ENCODE measurements at regions not wholly inside any gene's neighbourhood (a gene's known extent, or its start where the extent isn't known, plus 50 kb on each side); places are given as distances from the start of the nearest gene placed in this dataset.

- TF ChIP-seq CTCF (IDR thresholded peaks at IDR 0.05; ENCODE audit: low read depth, low read length, poor library complexity, severe bottlenecking): no peak
- no peak for TF ChIP-seq EZH2phosphoT487 (IDR thresholded peaks at IDR 0.05; ENCODE audit: borderline replicate concordance, low read length)
- Histone ChIP-seq H4K20me1 (ENCODE audit: control insufficient read depth, insufficient read depth, low read depth, low read length) (no peaks in the 10 kb centered on the region), H3K9me3 (ENCODE audit: control insufficient read depth, insufficient read depth, low read length) (no peaks in the 10 kb centered on the region), H3K9me2 (replicated peaks; ENCODE audit: control insufficient read depth, low read length) (no peaks in the 10 kb centered on the region), H3K27ac (ENCODE audit: low read depth, low read length) (no peak overlapping the region), H3K4me3 (ENCODE audit: low read length) (no peak overlapping the region), H3K4me1 (ENCODE audit: control insufficient read depth, low read length) (no peaks in the 10 kb centered on the region), H3K27me3 (ENCODE audit: control insufficient read depth, low read length) (no peaks in the 10 kb centered on the region), H3K36me3 (ENCODE audit: control insufficient read depth, low read length) (no peaks in the 10 kb centered on the region), H3K4me2 (ENCODE audit: low read length) (no peak overlapping the region), H3F3A (ENCODE audit: control insufficient read depth, insufficient read depth) (no peaks in the 10 kb centered on the region), H3K79me2 (ENCODE audit: control insufficient read depth, low read length) (no peaks in the 10 kb centered on the region)
Measured at GRCh38 chr2:19072161-19072560, 286.3 kb downstream of the OSR1 start.

GRCh38 chr2:19070886-19071285 is 287.5 kb downstream of the OSR1 start:
- no peak for TF ChIP-seq CTCF (IDR thresholded peaks at IDR 0.05; ENCODE audit: low read depth, low read length, poor library complexity, severe bottlenecking)
- TF ChIP-seq EZH2phosphoT487 (IDR thresholded peaks at IDR 0.05; ENCODE audit: borderline replicate concordance, low read length): no peak

GRCh38 chr2:19068206-19068605 is 290.2 kb downstream of the OSR1 start:
- Histone ChIP-seq H3K9me2 (replicated peaks; ENCODE audit: control insufficient read depth, low read length) (no peaks in the 10 kb centered on the region), H4K20me1 (ENCODE audit: control insufficient read depth, insufficient read depth, low read depth, low read length) (no peaks in the 10 kb centered on the region), H3K27ac (ENCODE audit: low read depth, low read length) (no peak overlapping the region), H3K36me3 (ENCODE audit: control insufficient read depth, low read length) (no peaks in the 10 kb centered on the region), H3K79me2 (ENCODE audit: control insufficient read depth, low read length) (no peaks in the 10 kb centered on the region), H3K27me3 (ENCODE audit: control insufficient read depth, low read length) (no peaks in the 10 kb centered on the region), H3K4me2 (ENCODE audit: low read length) (no peak overlapping the region), H3K4me3 (ENCODE audit: low read length) (no peak overlapping the region), H3K9me3 (ENCODE audit: control insufficient read depth, insufficient read depth, low read length) (no peaks in the 10 kb centered on the region), H3F3A (ENCODE audit: control insufficient read depth, insufficient read depth) (no peaks in the 10 kb centered on the region), H3K4me1 (ENCODE audit: control insufficient read depth, low read length) (no peaks in the 10 kb centered on the region)
- TF ChIP-seq EZH2phosphoT487 (IDR thresholded peaks at IDR 0.05; ENCODE audit: borderline replicate concordance, low read length) (no peak), CTCF (IDR thresholded peaks at IDR 0.05; ENCODE audit: low read depth, low read length, poor library complexity, severe bottlenecking) (no peak)

More at GRCh38 chr2:19070886-19071285, 287.5 kb downstream of the OSR1 start:
- Histone ChIP-seq H3K27ac (ENCODE audit: low read depth, low read length) (no peak overlapping the region), H4K20me1 (ENCODE audit: control insufficient read depth, insufficient read depth, low read depth, low read length) (no peaks in the 10 kb centered on the region), H3K36me3 (ENCODE audit: control insufficient read depth, low read length) (no peaks in the 10 kb centered on the region), H3F3A (ENCODE audit: control insufficient read depth, insufficient read depth) (no peaks in the 10 kb centered on the region), H3K9me3 (ENCODE audit: control insufficient read depth, insufficient read depth, low read length) (no peaks in the 10 kb centered on the region), H3K4me3 (ENCODE audit: low read length) (no peak overlapping the region), H3K79me2 (ENCODE audit: control insufficient read depth, low read length) (no peaks in the 10 kb centered on the region), H3K9me2 (replicated peaks; ENCODE audit: control insufficient read depth, low read length) (no peaks in the 10 kb centered on the region), H3K4me2 (ENCODE audit: low read length) (no peak overlapping the region), H3K4me1 (ENCODE audit: control insufficient read depth, low read length) (no peaks in the 10 kb centered on the region), H3K27me3 (ENCODE audit: control insufficient read depth, low read length) (no peaks in the 10 kb centered on the region)

- no peaks in the 10 kb centered on the region for H3K9me2 ChIP-seq (replicated peaks; ENCODE audit: control insufficient read depth, low read length)
- H3K4me3 ChIP-seq (ENCODE audit: low read length): no peak overlapping the region
- no peaks in the 10 kb centered on the region for H3K79me2 ChIP-seq (ENCODE audit: control insufficient read depth, low read length)
- no peaks in the 10 kb centered on the region for H3K4me1 ChIP-seq (ENCODE audit: control insufficient read depth, low read length)
- no peaks in the 10 kb centered on the region for H3K36me3 ChIP-seq (ENCODE audit: control insufficient read depth, low read length)
- H3K27ac ChIP-seq (ENCODE audit: low read depth, low read length): no peak overlapping the region
- no peak for TF ChIP-seq CTCF (IDR thresholded peaks at IDR 0.05; ENCODE audit: low read depth, low read length, poor library complexity, severe bottlenecking)
- TF ChIP-seq EZH2phosphoT487 (IDR thresholded peaks at IDR 0.05; ENCODE audit: borderline replicate concordance, low read length): no peak
- H3F3A ChIP-seq (ENCODE audit: control insufficient read depth, insufficient read depth): no peaks in the 10 kb centered on the region
- no peaks in the 10 kb centered on the region for H4K20me1 ChIP-seq (ENCODE audit: control insufficient read depth, insufficient read depth, low read depth, low read length)
- H3K4me2 ChIP-seq (ENCODE audit: low read length): no peak overlapping the region
- no peaks in the 10 kb centered on the region for H3K9me3 ChIP-seq (ENCODE audit: control insufficient read depth, insufficient read depth, low read length)
- no peaks in the 10 kb centered on the region for H3K27me3 ChIP-seq (ENCODE audit: control insufficient read depth, low read length)
Measured at GRCh38 chr2:19062370-19062769, 296.1 kb downstream of the OSR1 start.

Data from DOHH2 (cell line).